HG02870 (cell line): ENCODE measurements at regions not wholly inside any gene's neighbourhood (a gene's known extent, or its start where the extent isn't known, plus 50 kb on each side); places are given as distances from the start of the nearest gene placed in this dataset.

Source experiments
- ATAC-seq: cut with Tn5 transposase; IDR thresholded peaks from one replicate; pipeline ENCODE4 v1.9.1; 2021; ENCODE audit warnings: mild to moderate bottlenecking, moderate library complexity; ENCODE audit not compliant: unreplicated experiment

- no peak for ATAC-seq
Measured at GRCh38 chr10:4691776-4692175, 134.2 kb upstream of the AKR1E2 start.

- no peak for ATAC-seq
Measured at GRCh38 chr10:4691301-4691700, 134.7 kb upstream of the AKR1E2 start.

GRCh38 chr10:4688601-4689000 lies 137.4 kb upstream of the AKR1E2 start:
- no peak for ATAC-seq

- no peak for ATAC-seq
Measured at GRCh38 chr10:4688168-4688567, 137.8 kb upstream of the AKR1E2 start.

- ATAC-seq: no peak
Measured at GRCh38 chr10:4687397-4687796, 138.6 kb upstream of the AKR1E2 start.

- no peak for ATAC-seq
Measured at GRCh38 chr10:4686644-4686996, 139.4 kb upstream of the AKR1E2 start.

- no peak for ATAC-seq
Measured at GRCh38 chr10:4685904-4686643, 139.9 kb upstream of the AKR1E2 start.

GRCh38 chr10:4685491-4685890 lies 140.5 kb upstream of the AKR1E2 start:
- ATAC-seq: no peak

GRCh38 chr10:4684434-4684833 lies 141.6 kb upstream of the AKR1E2 start:
- ATAC-seq: no peak

GRCh38 chr10:4683838-4684237 lies 142.2 kb upstream of the AKR1E2 start:
- ATAC-seq: no peak

GRCh38 chr10:4683137-4683536 lies 142.9 kb upstream of the AKR1E2 start:
- ATAC-seq: no peak

- ATAC-seq: no peak
Measured at GRCh38 chr10:4678951-4679671, 146.9 kb upstream of the AKR1E2 start.

- no peak for ATAC-seq
Measured at GRCh38 chr10:4678023-4678950, 147.7 kb upstream of the AKR1E2 start.

- ATAC-seq: no peak
Measured at GRCh38 chr10:4677296-4678021, 148.5 kb upstream of the AKR1E2 start.

GRCh38 chr10:4676566-4676965 lies 149.4 kb upstream of the AKR1E2 start:
- ATAC-seq: no peak

GRCh38 chr10:4675808-4676207 lies 150.2 kb upstream of the AKR1E2 start:
- ATAC-seq: no peak

GRCh38 chr10:4673279-4674040 lies 152.5 kb upstream of the AKR1E2 start:
- ATAC-seq: no peak

GRCh38 chr10:4672201-4672600 lies 153.8 kb upstream of the AKR1E2 start:
- ATAC-seq: no peak

GRCh38 chr10:4671451-4672145 lies 154.4 kb upstream of the AKR1E2 start:
- ATAC-seq: no peak

- ATAC-seq: no peak
Measured at GRCh38 chr10:4670737-4671136, 155.3 kb upstream of the AKR1E2 start.
